ENCODE measurements at regions not wholly inside any gene's neighbourhood (a gene's known extent, or its start where the extent isn't known, plus 50 kb on each side); places are given as distances from the start of the nearest gene placed in this dataset.

GRCh38 chr10:130486906-130487305 lies 350.7 kb downstream of the GLRX3 start:
- no peak for DNase-seq (ENCODE audit: low spot score)

- no peak for DNase-seq (ENCODE audit: low spot score)
These were observed 351.4 kb downstream of the GLRX3 start for GRCh38 chr10:130487566-130487965.

- no peak for DNase-seq (ENCODE audit: low spot score)
These were observed 353.7 kb downstream of the GLRX3 start for GRCh38 chr10:130489891-130490290.

GRCh38 chr10:130491011-130491692 lies 355.0 kb downstream of the GLRX3 start:
- no peak for DNase-seq (ENCODE audit: low spot score)

- DNase-seq (ENCODE audit: low spot score) = no peak
These were observed 355.5 kb downstream of the GLRX3 start for GRCh38 chr10:130491693-130492050.

- DNase-seq (ENCODE audit: low spot score) = no peak
These were observed 356.2 kb downstream of the GLRX3 start for GRCh38 chr10:130492266-130492934.

GRCh38 chr10:130493021-130493420 lies 356.8 kb downstream of the GLRX3 start:
- DNase-seq (ENCODE audit: low spot score) = no peak

- no peak for DNase-seq (ENCODE audit: low spot score)
These were observed 357.4 kb downstream of the GLRX3 start for GRCh38 chr10:130493446-130494145.

- DNase-seq (ENCODE audit: low spot score) = no peak
These were observed 359.1 kb downstream of the GLRX3 start for GRCh38 chr10:130495116-130495862.

GRCh38 chr10:130495891-130496636 lies 359.9 kb downstream of the GLRX3 start:
- no peak for DNase-seq (ENCODE audit: low spot score)

- no peak for DNase-seq (ENCODE audit: low spot score)
These were observed 361.1 kb downstream of the GLRX3 start for GRCh38 chr10:130497056-130498010.

GRCh38 chr10:130498042-130498441 lies 361.9 kb downstream of the GLRX3 start:
- DNase-seq (ENCODE audit: low spot score) = no peak

- no peak for DNase-seq (ENCODE audit: low spot score)
These were observed 362.7 kb downstream of the GLRX3 start for GRCh38 chr10:130498934-130499333.

- no peak for DNase-seq (ENCODE audit: low spot score)
These were observed 363.4 kb downstream of the GLRX3 start for GRCh38 chr10:130499541-130499940.

GRCh38 chr10:130500261-130501000 lies 364.2 kb downstream of the GLRX3 start:
- no peak for DNase-seq (ENCODE audit: low spot score)

- no peak for DNase-seq (ENCODE audit: low spot score)
These were observed 371.3 kb downstream of the GLRX3 start for GRCh38 chr10:130507461-130507860.

- no peak for DNase-seq (ENCODE audit: low spot score)
These were observed 373.9 kb downstream of the GLRX3 start for GRCh38 chr10:130509881-130510689.

- DNase-seq (ENCODE audit: low spot score) = no peak
These were observed 374.6 kb downstream of the GLRX3 start for GRCh38 chr10:130510755-130511154.

GRCh38 chr10:130511766-130512165 lies 375.6 kb downstream of the GLRX3 start:
- DNase-seq (ENCODE audit: low spot score) = no peak
